GM21515 (cell line): ENCODE measurements at regions not wholly inside any gene's neighbourhood (a gene's known extent, or its start where the extent isn't known, plus 50 kb on each side); places are given as distances from the start of the nearest gene placed in this dataset.
"Not testable (repeated sequence)": the region's sequence is repeated elsewhere in the genome, so short reads cannot be mapped to it uniquely, and the experiment has no call there.

Source experiments
- ATAC-seq: cut with Tn5 transposase; IDR thresholded peaks from one replicate; pipeline ENCODE4 v1.9.1; 2021; ENCODE audit not compliant: unreplicated experiment

- ATAC-seq, result peak; percentile 53
Measured at GRCh38 chr6:135129136-135129856, 51.8 kb upstream of the MYB start.

GRCh38 chr6:135128268-135128914, 52.7 kb upstream of the MYB start:
- peak; percentile 91 for ATAC-seq

DNA sequence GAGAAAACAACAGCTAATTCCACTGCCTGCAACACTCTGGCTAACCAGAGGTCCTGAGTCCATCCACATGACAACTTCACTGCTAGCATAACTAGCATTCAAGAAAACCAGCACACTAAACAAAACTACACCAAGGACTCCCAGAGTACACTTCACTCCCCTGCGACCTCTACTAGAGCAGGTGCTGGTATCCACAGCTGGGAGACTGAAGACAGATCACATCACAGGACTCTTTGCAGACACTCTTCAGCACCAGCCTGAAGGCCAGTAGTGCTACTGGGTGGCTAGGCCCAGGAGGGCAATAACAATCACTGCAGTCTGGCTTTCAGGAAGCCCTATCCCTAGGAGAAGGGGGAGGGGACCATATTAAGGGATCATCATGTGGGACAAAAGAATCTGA, 54.4 kb upstream of the MYB start:
- no peak for ATAC-seq

DNA sequence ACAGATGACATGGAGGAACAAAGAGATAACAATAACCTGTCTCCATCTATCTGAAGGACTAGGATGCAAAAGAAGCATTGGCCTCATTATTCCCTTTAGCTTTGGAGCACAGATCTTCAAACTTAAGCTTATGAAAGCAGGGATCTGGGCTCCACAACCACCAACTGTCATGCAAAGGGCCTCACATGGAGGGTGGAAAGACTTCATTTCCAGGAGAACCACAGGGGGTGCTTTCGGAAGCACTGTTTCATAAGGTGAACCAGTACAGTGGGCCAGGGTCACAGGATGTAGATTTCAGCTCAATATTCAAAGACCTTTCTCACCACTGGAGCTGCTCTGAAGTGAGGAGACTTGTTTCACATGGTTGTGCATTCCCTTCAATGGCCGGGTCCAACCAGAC, 55.1 kb upstream of the MYB start:
- no peak for ATAC-seq

- no peak for ATAC-seq
Measured at GRCh38 chr6:135121434-135121833, 59.7 kb upstream of the MYB start.

GRCh38 chr6:135118134-135118730, 62.9 kb upstream of the MYB start:
- ATAC-seq, result no peak

GRCh38 chr6:135117413-135117968, 62.9 kb upstream of the HBS1L start:
- ATAC-seq, result no peak

DNA sequence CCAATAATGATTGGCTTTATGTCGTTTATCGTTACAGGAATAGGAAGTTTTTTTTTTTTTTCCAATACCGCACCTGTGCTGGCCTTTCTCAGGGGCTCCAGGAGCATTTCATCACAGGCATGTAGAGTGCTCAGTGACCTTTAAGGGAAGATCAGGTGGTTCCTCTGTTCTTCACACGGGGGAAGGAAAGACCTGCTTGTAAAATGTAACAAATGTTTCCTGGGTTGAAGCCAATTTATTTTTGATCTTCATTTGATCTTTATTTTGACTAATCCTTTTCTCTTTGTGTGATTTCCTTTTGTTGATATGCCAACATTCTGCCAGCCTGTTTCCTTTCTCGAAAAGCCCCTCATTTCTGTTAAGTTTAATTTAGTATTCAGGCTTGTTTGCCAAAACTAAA, 61.9 kb upstream of the HBS1L start:
- no peak for ATAC-seq

- ATAC-seq, result no peak
Measured at GRCh38 chr6:135115834-135116233, 61.2 kb upstream of the HBS1L start.

GRCh38 chr6:135115411-135115810, 60.8 kb upstream of the HBS1L start:
- ATAC-seq, result no peak

- ATAC-seq, result peak; percentile 65
Measured at GRCh38 chr6:135114355-135115145, 59.9 kb upstream of the HBS1L start.

DNA sequence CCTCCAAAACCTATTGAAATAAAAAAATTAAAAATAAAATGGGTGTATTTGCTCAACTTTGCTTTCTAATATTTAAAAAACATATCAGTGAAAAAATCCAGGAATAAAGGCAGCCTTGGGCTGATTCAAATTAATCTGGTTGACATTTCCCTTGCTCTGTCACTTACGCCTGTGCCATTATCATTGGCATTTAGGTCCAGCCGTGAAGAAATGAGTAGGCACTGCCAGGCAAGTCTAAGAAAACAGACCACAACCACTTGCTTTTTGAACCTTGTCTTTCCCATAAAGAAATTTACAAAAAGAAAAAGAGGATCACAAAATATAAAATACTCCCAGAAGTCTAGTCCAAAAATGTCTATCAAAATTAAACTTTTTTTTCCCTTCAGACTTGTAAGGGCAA, 59.2 kb upstream of the HBS1L start:
- ATAC-seq, result no peak

DNA sequence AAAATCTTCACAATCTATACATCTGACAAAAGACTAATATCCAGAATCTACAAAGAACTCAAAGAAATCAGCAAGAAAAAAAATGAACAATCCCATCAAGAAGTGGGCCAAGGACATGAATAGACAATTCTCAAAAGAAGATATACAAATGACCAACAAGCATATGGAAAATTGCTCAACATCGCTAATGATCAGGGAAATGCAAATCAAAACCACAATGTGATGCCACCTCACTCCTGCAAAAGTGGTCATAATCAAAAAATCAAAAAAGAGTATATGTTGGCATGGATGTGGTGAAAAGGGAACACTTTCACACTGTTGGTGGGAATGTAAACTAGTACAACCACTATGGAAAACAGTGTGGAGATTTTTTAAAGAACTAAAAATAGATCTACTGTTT, 58.3 kb upstream of the HBS1L start:
- not testable (repeated sequence) for ATAC-seq

DNA sequence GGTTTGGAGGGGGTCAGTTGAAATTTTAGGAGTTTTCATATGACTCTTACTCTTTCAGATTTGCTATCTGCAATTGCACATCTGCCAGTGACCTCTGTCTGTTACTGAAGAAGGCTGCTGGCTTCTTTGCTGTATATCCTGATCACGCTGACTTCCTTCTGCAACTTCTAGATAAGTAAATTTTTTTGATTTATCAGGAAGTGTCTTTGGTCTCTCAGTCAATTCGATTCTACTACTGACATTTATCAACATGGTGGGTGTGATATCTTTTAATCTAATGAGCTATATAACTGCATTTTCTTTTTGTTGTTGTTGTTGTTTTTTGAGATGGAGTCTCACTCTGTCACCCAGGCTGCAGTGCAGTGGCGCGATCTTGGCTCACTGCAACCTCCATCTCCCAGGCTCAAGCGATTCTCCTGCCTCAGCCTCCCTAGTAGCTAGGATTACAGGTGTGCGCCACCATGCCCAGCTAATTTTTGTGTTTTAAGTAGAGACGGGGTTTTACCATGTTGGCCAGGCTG, 55.7 kb upstream of the HBS1L start:
- ATAC-seq, result not testable (repeated sequence)

- no peak for ATAC-seq
Measured at GRCh38 chr6:135109761-135110160, 55.1 kb upstream of the HBS1L start.

DNA sequence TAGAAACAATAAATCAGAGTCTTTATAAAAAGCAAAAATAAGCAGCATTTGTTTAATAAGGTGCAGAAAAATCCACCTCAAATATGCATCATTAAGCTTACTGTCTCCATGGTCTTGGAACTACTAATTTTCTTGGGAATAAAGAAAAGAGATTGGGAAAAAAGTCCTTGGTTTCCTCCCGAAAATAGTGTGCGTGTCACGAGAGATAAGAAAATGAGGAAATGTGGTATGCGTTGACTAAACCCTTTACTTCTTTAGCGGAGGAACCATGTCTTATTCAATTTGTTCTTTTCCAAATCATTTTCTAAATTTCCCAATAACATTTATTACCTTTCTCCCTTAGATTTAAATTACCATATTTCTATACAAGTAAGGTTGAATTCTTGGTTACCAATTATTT, 54.1 kb upstream of the HBS1L start:
- ATAC-seq, result no peak

GRCh38 chr6:135106611-135107010, 52.0 kb upstream of the HBS1L start:
- ATAC-seq, result no peak

GRCh38 chr6:135105710-135106109, 51.1 kb upstream of the HBS1L start:
- no peak for ATAC-seq

DNA sequence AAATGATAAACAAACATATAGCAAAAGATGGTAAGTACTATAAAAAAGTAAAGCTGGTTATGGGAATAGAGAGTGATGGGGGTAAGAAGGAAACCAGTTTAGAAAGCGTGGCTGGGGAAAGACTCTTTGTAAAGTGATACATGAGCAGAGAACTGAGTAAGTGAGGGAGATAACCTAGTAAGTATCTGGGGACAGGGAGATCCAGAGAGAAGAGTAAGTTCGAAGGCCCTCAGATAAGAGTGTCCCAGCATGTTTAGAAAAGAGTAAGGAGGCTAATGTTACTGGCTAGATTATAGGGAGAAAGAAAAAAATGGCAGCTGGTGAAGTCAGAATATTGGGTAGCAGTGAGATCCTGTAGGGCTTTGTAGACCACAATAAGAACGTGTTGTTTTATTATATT, 50.7 kb upstream of the HBS1L start:
- no peak for ATAC-seq
